ENCODE measurements at regions not wholly inside any gene's neighbourhood (a gene's known extent, or its start where the extent isn't known, plus 50 kb on each side); places are given as distances from the start of the nearest gene placed in this dataset.

GRCh38 chr5:93279296-93279963 lies 301.6 kb downstream of the NR2F1-AS1 start:
- TF ChIP-seq EZH2 (IDR thresholded peaks at IDR 0.05; ENCODE audit: borderline replicate concordance, insufficient read depth, low read depth, low read length, poor library complexity, severe bottlenecking): no peak
- TF ChIP-seq CTCF (IDR thresholded peaks at IDR 0.05): no peak

All from B cell (primary cell).